Spleen (tissue), 11 donors: ENCODE measurements at regions not wholly inside any gene's neighbourhood (a gene's known extent, or its start where the extent isn't known, plus 50 kb on each side); places are given as distances from the start of the nearest gene placed in this dataset.

Source experiments
- DNase-seq: peaks from one replicate; pipeline ENCODE4 v3.0.0-alpha.2; 2020
- H3K27ac ChIP-seq, 8 donors: fragments of 200-600 bp; sonication (generic) in 7 of 8; 1 replicate in 4 of 8; 2 replicates in 4 of 8; pipeline versions ENCODE4 v1.5.0 to v1.8.0; 2016 to 2021; ENCODE audit warnings: inconsistent platforms in 4 of 8, mild to moderate bottlenecking in 4 of 8, moderate library complexity in 1 of 8
- H3K27me3 ChIP-seq, 7 donors: fragments of 200-600 bp; sonication (generic) in 6 of 7; replicated peaks in 1 of 7; 1 replicate in 4 of 7; 2 replicates in 3 of 7; pipeline versions ENCODE4 v1.5.0 to v1.8.0; 2016 to 2021; ENCODE audit warnings: inconsistent platforms in 3 of 7, mild to moderate bottlenecking in 1 of 7
- H3K36me3 ChIP-seq, 6 donors: fragments of 200-600 bp; sonication (generic) in 5 of 6; 1 replicate in 4 of 6; 2 replicates in 2 of 6; pipeline versions ENCODE4 v1.5.0 to v1.8.0; 2016 to 2021; ENCODE audit warnings: inconsistent platforms in 2 of 6
- H3K4me1 ChIP-seq, 6 donors: fragments of 200-600 bp; sonication (generic) in 5 of 6; 1 replicate in 3 of 6; 2 replicates in 3 of 6; pipeline versions ENCODE4 v1.5.0 to v1.8.0; 2016 to 2021; ENCODE audit warnings: inconsistent platforms in 3 of 6
- H3K4me3 ChIP-seq, 8 donors: fragments of 200-600 bp; sonication (generic) in 7 of 8; 1 replicate in 4 of 8; 2 replicates in 4 of 8; pipeline versions ENCODE4 v1.5.0 to v1.8.0; 2016 to 2021; ENCODE audit warnings: inconsistent platforms in 4 of 8, mild to moderate bottlenecking in 4 of 8, moderate library complexity in 2 of 8
- H3K9me3 ChIP-seq, 8 donors: fragments of 200-600 bp; sonication (generic) in 7 of 8; 1 replicate in 4 of 8; 2 replicates in 4 of 8; pipeline versions ENCODE4 v1.5.0 to v1.8.0; 2016 to 2021; ENCODE audit warnings: inconsistent platforms in 4 of 8
- POLR2A ChIP-seq, 3 donors: fragments of 450-650 bp; IDR thresholded peaks; one replicate each; pipeline ENCODE4 v1.5.1; 2017; ENCODE audit warnings: antibody characterized with exemption in 3 of 3, mild to moderate bottlenecking in 1 of 3
- POLR2AphosphoS5 ChIP-seq, 3 donors: sonication (generic); formaldehyde crosslinking; IDR thresholded peaks; one replicate each; pipeline ENCODE4 v1.5.1; 2017; ENCODE audit warnings: antibody characterized with exemption in 3 of 3
- WGBS, 5 donors: extraction: QIAGEN DNeasy Blood & Tissue Kit in 3 of 5; methylation state at CpG; one replicate each; pipeline versions ENCODE4 v1.1.5 to v1.1.7; 2013 to 2018; 5-methylcytosine and 5-hydroxymethylcytosine counted together
- intact Hi-C: fragments of 100-400 bp; cut with DNase I; formaldehyde crosslinking; loops from one replicate; pipeline ENCODE4 v1.15.0; 2023; ENCODE audit warnings: low total_unique reads
- TF ChIP-seq, protein P1 (sequence below), 11 experiments: fragments of 200-600 bp in 7 of 11; fragments of 450-650 bp in 4 of 11; sonication (generic) in 4 of 11; IDR thresholded peaks in 8 of 11; conservative IDR thresholded peaks in 3 of 11; 1 replicate in 7 of 11; 2 replicates in 4 of 11; pipeline versions ENCODE4 v1.4.0 to v1.8.0; 2016 to 2021; ENCODE audit warnings: antibody characterized with exemption in 11 of 11, inconsistent platforms in 4 of 11, mild to moderate bottlenecking in 1 of 11
- donor health status: healthy with polysubstance abuse.
- donor health status: DM: no; HTN: no; CAD: no; lungs with moderate emphysema.
- donor health status: DM: no; HTN: no; CAD: no.
- donor health status: Bipolar disorder and iron deficiency.
- donor health status: healthy.
- donor health status: DM: no; HTN: no; CAD: no.
- donor health status: DM: yes; HTN: yes; CAD: no.

DNA sequence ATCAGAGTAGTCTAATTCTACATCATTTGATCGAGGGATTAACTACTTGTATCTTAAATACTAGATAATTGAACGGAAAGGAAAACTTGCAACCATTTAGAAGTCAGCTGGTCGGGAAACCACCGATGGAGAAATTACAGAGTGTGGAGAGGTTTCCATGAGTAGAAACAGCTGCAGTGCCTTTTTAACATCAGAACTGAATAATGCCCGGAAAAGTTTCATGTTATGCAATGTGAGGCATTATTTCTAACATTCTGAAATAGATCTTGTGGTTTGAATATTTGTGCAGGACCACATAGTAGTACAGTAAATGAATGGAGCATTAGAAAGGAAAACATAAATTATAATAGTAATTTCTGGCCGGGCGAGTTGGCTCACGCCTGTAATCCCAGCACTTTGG, 88.1 kb upstream of the RNF180 start:
- Histone ChIP-seq H3K9me3 (peaks cover 0 to 4% (median 0%) of the 10 kb centered on the region in 8 donors), H3K4me1 (no peaks in the 10 kb centered on the region), H3K27ac (no peak overlapping the region), H3K36me3 (no peaks in the 10 kb centered on the region), H3K4me3 (no peak overlapping the region), H3K27me3 (no peaks in the 10 kb centered on the region)
- intact Hi-C loops, result no loop called here
- no peak for TF ChIP-seq POLR2AphosphoS5 (IDR thresholded peaks at IDR 0.05)
- TF ChIP-seq, protein P1, sequence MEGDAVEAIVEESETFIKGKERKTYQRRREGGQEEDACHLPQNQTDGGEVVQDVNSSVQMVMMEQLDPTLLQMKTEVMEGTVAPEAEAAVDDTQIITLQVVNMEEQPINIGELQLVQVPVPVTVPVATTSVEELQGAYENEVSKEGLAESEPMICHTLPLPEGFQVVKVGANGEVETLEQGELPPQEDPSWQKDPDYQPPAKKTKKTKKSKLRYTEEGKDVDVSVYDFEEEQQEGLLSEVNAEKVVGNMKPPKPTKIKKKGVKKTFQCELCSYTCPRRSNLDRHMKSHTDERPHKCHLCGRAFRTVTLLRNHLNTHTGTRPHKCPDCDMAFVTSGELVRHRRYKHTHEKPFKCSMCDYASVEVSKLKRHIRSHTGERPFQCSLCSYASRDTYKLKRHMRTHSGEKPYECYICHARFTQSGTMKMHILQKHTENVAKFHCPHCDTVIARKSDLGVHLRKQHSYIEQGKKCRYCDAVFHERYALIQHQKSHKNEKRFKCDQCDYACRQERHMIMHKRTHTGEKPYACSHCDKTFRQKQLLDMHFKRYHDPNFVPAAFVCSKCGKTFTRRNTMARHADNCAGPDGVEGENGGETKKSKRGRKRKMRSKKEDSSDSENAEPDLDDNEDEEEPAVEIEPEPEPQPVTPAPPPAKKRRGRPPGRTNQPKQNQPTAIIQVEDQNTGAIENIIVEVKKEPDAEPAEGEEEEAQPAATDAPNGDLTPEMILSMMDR (IDR thresholded peaks at IDR 0.05 in 8 of 11, conservative IDR thresholded peaks at IDR 0.05 in 3 of 11), result no peak
- no peak for TF ChIP-seq POLR2A (IDR thresholded peaks at IDR 0.05)
- 82 to 91% (median 85%) methylated on average over 8 of the region's 8 CpGs for WGBS, 5 donors
- no peak for DNase-seq

DNA sequence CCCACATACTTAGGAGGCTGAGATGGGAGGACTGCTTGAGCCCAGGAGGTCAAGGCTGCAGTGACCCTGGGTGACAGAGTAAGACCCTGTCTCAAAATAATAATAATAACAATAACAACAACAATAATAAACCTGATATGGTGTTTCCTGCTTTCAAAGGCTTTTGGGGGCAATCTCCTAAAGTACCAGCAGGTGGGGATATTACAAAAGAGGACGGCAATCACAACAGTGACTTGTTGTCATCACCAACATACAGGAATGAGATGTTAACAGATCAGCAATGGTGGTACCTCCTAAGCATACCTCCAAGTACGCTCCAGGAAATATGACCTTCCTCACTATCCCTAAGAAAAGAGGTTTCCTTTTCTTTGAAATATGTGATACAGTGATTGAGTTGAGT, 91.1 kb upstream of the RNF180 start:
- 24 to 38% (median 29%) methylated on average over 2 of the region's 2 CpGs for WGBS, 5 donors
- intact Hi-C loops, result no loop called here
- Histone ChIP-seq H3K27ac (no peak overlapping the region), H3K4me3 (no peak overlapping the region), H3K27me3 (no peaks in the 10 kb centered on the region), H3K4me1 (no peaks in the 10 kb centered on the region), H3K9me3 (no peaks in the 10 kb centered on the region), H3K36me3 (no peaks in the 10 kb centered on the region)
- DNase-seq, result no peak
- TF ChIP-seq, protein P1 (IDR thresholded peaks at IDR 0.05 in 8 of 11, conservative IDR thresholded peaks at IDR 0.05 in 3 of 11), result peak in 5 of 11 experiments; percentile 18 to 52 (median 51)
- TF ChIP-seq POLR2AphosphoS5 (IDR thresholded peaks at IDR 0.05) (no peak), POLR2A (IDR thresholded peaks at IDR 0.05) (no peak)

DNA sequence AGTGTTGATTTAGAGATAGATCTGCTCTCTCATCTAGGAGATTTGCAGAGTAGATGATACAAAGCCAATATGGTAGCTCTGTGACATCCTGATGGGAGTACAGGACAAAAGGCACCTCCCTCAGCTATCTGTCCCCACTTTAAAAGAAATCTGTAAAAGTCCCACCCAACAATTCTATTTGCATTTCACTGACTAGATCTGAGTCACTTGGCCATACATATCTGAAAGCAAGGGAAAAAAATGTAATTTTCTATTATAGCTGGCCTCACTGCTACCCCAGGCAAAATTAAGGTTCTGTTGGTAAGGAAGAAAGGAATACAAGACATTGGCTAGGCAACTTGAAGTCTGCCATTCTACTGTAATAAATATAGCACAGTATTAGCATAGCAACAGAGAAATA, 96.2 kb upstream of the RNF180 start:
- Histone ChIP-seq H3K4me3 (no peak overlapping the region), H3K27me3 (no peaks in the 10 kb centered on the region), H3K9me3 (peaks cover 0 to 14% (median 0%) of the 10 kb centered on the region in 8 donors), H3K4me1 (no peaks in the 10 kb centered on the region), H3K27ac (no peak overlapping the region), H3K36me3 (no peaks in the 10 kb centered on the region)
- intact Hi-C loops, result no loop called here
- no peak for TF ChIP-seq POLR2AphosphoS5 (IDR thresholded peaks at IDR 0.05)
- no peak for TF ChIP-seq POLR2A (IDR thresholded peaks at IDR 0.05)
- TF ChIP-seq, protein P1 (IDR thresholded peaks at IDR 0.05 in 8 of 11, conservative IDR thresholded peaks at IDR 0.05 in 3 of 11), result no peak
- DNase-seq, result no peak

DNA sequence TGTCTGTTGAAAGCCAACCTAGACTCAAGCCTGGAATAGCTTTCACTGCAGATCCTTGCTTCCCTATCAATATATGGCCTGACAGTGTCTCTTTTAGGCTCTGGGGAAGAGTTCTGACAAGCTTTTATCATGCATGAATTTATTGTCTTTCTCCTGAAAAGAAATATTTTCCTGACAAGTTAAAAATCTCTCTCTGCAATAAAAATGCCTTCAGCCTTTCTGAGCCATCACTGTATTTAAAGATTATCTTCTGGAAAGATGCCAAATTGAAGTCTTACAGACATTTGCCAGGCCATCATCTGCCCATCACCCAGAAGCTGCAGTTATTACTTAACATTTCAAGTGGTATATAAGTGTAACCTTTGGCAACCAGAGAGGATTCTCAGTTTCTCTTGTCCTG, 88.1 kb upstream of the HTR1A start:
- H3K4me3 ChIP-seq, result no peak overlapping the region
- no peaks in the 10 kb centered on the region for H3K36me3 ChIP-seq
- H3K9me3 ChIP-seq, result peaks cover 0 to 56% (median 33%) of the 10 kb centered on the region in 8 donors
- intact Hi-C loops, result no loop called here
- no peak for DNase-seq
- H3K27me3 ChIP-seq, result no peaks in the 10 kb centered on the region
- no peaks in the 10 kb centered on the region for H3K4me1 ChIP-seq
- TF ChIP-seq POLR2A (IDR thresholded peaks at IDR 0.05), result no peak
- TF ChIP-seq POLR2AphosphoS5 (IDR thresholded peaks at IDR 0.05), result no peak
- H3K27ac ChIP-seq, result no peak overlapping the region

DNA sequence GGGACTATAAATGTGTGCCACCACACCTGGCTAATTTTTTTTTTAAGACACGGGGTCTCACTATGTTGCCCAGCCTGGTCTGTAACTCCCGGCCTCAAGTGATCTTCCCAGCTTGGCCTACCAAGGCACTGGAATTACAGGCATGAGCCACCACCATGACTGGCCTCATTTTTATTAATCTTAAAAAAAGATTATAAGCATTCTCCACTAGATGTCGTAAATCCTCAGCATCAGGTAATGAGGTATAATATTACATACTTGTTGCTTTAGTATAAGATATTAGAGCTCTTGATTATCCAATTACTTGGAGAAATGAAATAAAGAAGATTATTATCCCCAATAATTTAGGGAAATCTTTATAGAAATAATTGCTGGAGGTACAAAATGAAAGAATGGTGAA, 78.2 kb upstream of the HTR1A start:
- Histone ChIP-seq H3K4me1 (no peaks in the 10 kb centered on the region), H3K9me3 (peaks cover 0 to 55% (median 42%) of the 10 kb centered on the region in 8 donors), H3K4me3 (no peak overlapping the region), H3K36me3 (no peaks in the 10 kb centered on the region), H3K27me3 (no peaks in the 10 kb centered on the region), H3K27ac (no peak overlapping the region)
- intact Hi-C loops, result no loop called here
- TF ChIP-seq POLR2A (IDR thresholded peaks at IDR 0.05) (no peak), POLR2AphosphoS5 (IDR thresholded peaks at IDR 0.05) (no peak)
- TF ChIP-seq, protein P1 (IDR thresholded peaks at IDR 0.05 in 8 of 11, conservative IDR thresholded peaks at IDR 0.05 in 3 of 11), result no peak
- 73 to 87% (median 75%) methylated on average over 3 of the region's 3 CpGs for WGBS, 5 donors
- no peak for DNase-seq
